PFSK-1 (cell line): ENCODE measurements at regions not wholly inside any gene's neighbourhood (a gene's known extent, or its start where the extent isn't known, plus 50 kb on each side); places are given as distances from the start of the nearest gene placed in this dataset.

Experiments
- FOXP2 ChIP-seq: optimal IDR thresholded peaks from 2 replicates; pipeline ENCODE3; 2011; ENCODE audit warnings: borderline replicate concordance, control low read depth, inconsistent platforms; ENCODE audit not compliant: insufficient read depth; ENCODE audit errors: extremely low read length, extremely low read depth
- POLR2AphosphoS5 ChIP-seq: IDR thresholded peaks from 2 replicates; pipeline ENCODE4 v1.6.1; 2012; ENCODE audit warnings: low read depth, mild to moderate bottlenecking, control low read depth, low read length, moderate library complexity
- REST ChIP-seq, 2 experiments: IDR thresholded peaks; 2 replicates each; pipeline versions ENCODE4 v1.6.1 to v1.8.0; 2011 to 2012; ENCODE audit warnings: low read depth in 2 of 2, low read length in 2 of 2, control low read depth in 1 of 2, inconsistent platforms in 1 of 2, mild to moderate bottlenecking in 1 of 2, moderate library complexity in 1 of 2; ENCODE audit not compliant: insufficient read depth in 1 of 2
- SIN3A ChIP-seq: IDR thresholded peaks from 2 replicates; pipeline ENCODE4 v1.6.1; 2012; ENCODE audit warnings: mild to moderate bottlenecking, low read length, moderate library complexity, borderline replicate concordance; ENCODE audit not compliant: insufficient read depth
- TAF1 ChIP-seq: IDR thresholded peaks from 2 replicates; pipeline ENCODE4 v1.6.1; 2012; ENCODE audit warnings: low read length, control low read depth, borderline replicate concordance; ENCODE audit not compliant: insufficient read depth

GRCh38 chr13:85974608-85975366, 175.6 kb upstream of the SLITRK6 start:
- TF ChIP-seq TAF1: no peak
- no peak for TF ChIP-seq POLR2AphosphoS5
- TF ChIP-seq FOXP2: no peak
- no peak for TF ChIP-seq REST (IDR thresholded peaks at IDR 0.05; ENCODE audit: insufficient read depth in 1 of 2, low read depth in 2 of 2, low read length in 2 of 2)
- no peak for TF ChIP-seq SIN3A

- no peak for TF ChIP-seq SIN3A
- no peak for TF ChIP-seq TAF1
- no peak for TF ChIP-seq REST (IDR thresholded peaks at IDR 0.05; ENCODE audit: insufficient read depth in 1 of 2, low read depth in 2 of 2, low read length in 2 of 2)
- no peak for TF ChIP-seq POLR2AphosphoS5
- no peak for TF ChIP-seq FOXP2
Observed at GRCh38 chr13:85970727-85971126, 171.5 kb upstream of the SLITRK6 start.

- no peak for TF ChIP-seq POLR2AphosphoS5
- no peak for TF ChIP-seq FOXP2
- TF ChIP-seq TAF1: no peak
- no peak for TF ChIP-seq SIN3A
- TF ChIP-seq REST (IDR thresholded peaks at IDR 0.05; ENCODE audit: insufficient read depth in 1 of 2, low read depth in 2 of 2, low read length in 2 of 2): no peak
Observed at GRCh38 chr13:85969331-85969730, 170.1 kb upstream of the SLITRK6 start.

GRCh38 chr13:85935868-85936467, 136.7 kb upstream of the SLITRK6 start:
- TF ChIP-seq TAF1 (no peak), FOXP2 (no peak), SIN3A (no peak), REST (IDR thresholded peaks at IDR 0.05; ENCODE audit: insufficient read depth in 1 of 2, low read depth in 2 of 2, low read length in 2 of 2) (no peak), POLR2AphosphoS5 (no peak)

- TF ChIP-seq POLR2AphosphoS5: no peak
- TF ChIP-seq REST (IDR thresholded peaks at IDR 0.05; ENCODE audit: insufficient read depth in 1 of 2, low read depth in 2 of 2, low read length in 2 of 2): no peak
- no peak for TF ChIP-seq TAF1
- no peak for TF ChIP-seq FOXP2
- TF ChIP-seq SIN3A: no peak
Observed at GRCh38 chr13:85930108-85930507, 130.9 kb upstream of the SLITRK6 start.
